ENCODE measurements at regions not wholly inside any gene's neighbourhood (a gene's known extent, or its start where the extent isn't known, plus 50 kb on each side); places are given as distances from the start of the nearest gene placed in this dataset.

- TF ChIP-seq CREB1 (IDR thresholded peaks at IDR 0.05; ENCODE audit: low read depth) (no peak), EP300 (IDR thresholded peaks at IDR 0.05; ENCODE audit: borderline replicate concordance) (no peak)
Observed at GRCh38 chr2:8162552-8162951, 519.3 kb upstream of the ID2 start.

GRCh38 chr2:8165550-8165949 is 516.3 kb upstream of the ID2 start:
- no peak for TF ChIP-seq REST (IDR thresholded peaks at IDR 0.05; ENCODE audit: low read depth)
- TF ChIP-seq RAD21 (IDR thresholded peaks at IDR 0.05; ENCODE audit: low read depth): no peak
- TF ChIP-seq CEBPB (IDR thresholded peaks at IDR 0.05): no peak
- no peak for TF ChIP-seq YY1 (IDR thresholded peaks at IDR 0.05; ENCODE audit: low read depth)
- no peak for TF ChIP-seq TEAD4 (IDR thresholded peaks at IDR 0.05)
- TF ChIP-seq EGR1 (IDR thresholded peaks at IDR 0.05): no peak
- TF ChIP-seq EP300 (IDR thresholded peaks at IDR 0.05; ENCODE audit: borderline replicate concordance): no peak
- no peak for TF ChIP-seq NFIC (IDR thresholded peaks at IDR 0.05)
- no peak for TF ChIP-seq USF1 (IDR thresholded peaks at IDR 0.05)

GRCh38 chr2:8168022-8168717 is 513.7 kb upstream of the ID2 start:
- TF ChIP-seq USF1 (IDR thresholded peaks at IDR 0.05) (no peak), REST (IDR thresholded peaks at IDR 0.05; ENCODE audit: low read depth) (no peak), TEAD4 (IDR thresholded peaks at IDR 0.05) (no peak), TCF12 (IDR thresholded peaks at IDR 0.05; ENCODE audit: low read depth) (no peak), TAF1 (IDR thresholded peaks at IDR 0.05; ENCODE audit: low read depth) (no peak), CEBPB (IDR thresholded peaks at IDR 0.05) (no peak), MAX (IDR thresholded peaks at IDR 0.05) (no peak), EGR1 (IDR thresholded peaks at IDR 0.05) (no peak), CREB1 (IDR thresholded peaks at IDR 0.05; ENCODE audit: low read depth) (no peak), FOXM1 (IDR thresholded peaks at IDR 0.05; ENCODE audit: borderline replicate concordance, low read depth) (no peak), EP300 (IDR thresholded peaks at IDR 0.05; ENCODE audit: borderline replicate concordance) (no peak), YY1 (IDR thresholded peaks at IDR 0.05; ENCODE audit: low read depth) (no peak), ZBTB7A (IDR thresholded peaks at IDR 0.05; ENCODE audit: low read depth) (no peak), NFIC (IDR thresholded peaks at IDR 0.05) (no peak), RAD21 (IDR thresholded peaks at IDR 0.05; ENCODE audit: low read depth) (no peak)

GRCh38 chr2:8168876-8169424 is 512.9 kb upstream of the ID2 start:
- TF ChIP-seq EP300 (IDR thresholded peaks at IDR 0.05; ENCODE audit: borderline replicate concordance) (no peak), CREB1 (IDR thresholded peaks at IDR 0.05; ENCODE audit: low read depth) (no peak), CEBPB (IDR thresholded peaks at IDR 0.05) (no peak), TEAD4 (IDR thresholded peaks at IDR 0.05) (no peak), RAD21 (IDR thresholded peaks at IDR 0.05; ENCODE audit: low read depth) (no peak), FOXM1 (IDR thresholded peaks at IDR 0.05; ENCODE audit: borderline replicate concordance, low read depth) (no peak), YY1 (IDR thresholded peaks at IDR 0.05; ENCODE audit: low read depth) (no peak), TCF12 (IDR thresholded peaks at IDR 0.05; ENCODE audit: low read depth) (no peak), EGR1 (IDR thresholded peaks at IDR 0.05) (no peak), NFIC (IDR thresholded peaks at IDR 0.05) (no peak), USF1 (IDR thresholded peaks at IDR 0.05) (no peak), TAF1 (IDR thresholded peaks at IDR 0.05; ENCODE audit: low read depth) (no peak), REST (IDR thresholded peaks at IDR 0.05; ENCODE audit: low read depth) (no peak), ZBTB7A (IDR thresholded peaks at IDR 0.05; ENCODE audit: low read depth) (no peak), MAX (IDR thresholded peaks at IDR 0.05) (no peak)
